ENCODE measurements at regions not wholly inside any gene's neighbourhood (a gene's known extent, or its start where the extent isn't known, plus 50 kb on each side); places are given as distances from the start of the nearest gene placed in this dataset.
A peak's percentile ranks its signal among the peaks of the same experiment; 100 is the strongest.

DNA sequence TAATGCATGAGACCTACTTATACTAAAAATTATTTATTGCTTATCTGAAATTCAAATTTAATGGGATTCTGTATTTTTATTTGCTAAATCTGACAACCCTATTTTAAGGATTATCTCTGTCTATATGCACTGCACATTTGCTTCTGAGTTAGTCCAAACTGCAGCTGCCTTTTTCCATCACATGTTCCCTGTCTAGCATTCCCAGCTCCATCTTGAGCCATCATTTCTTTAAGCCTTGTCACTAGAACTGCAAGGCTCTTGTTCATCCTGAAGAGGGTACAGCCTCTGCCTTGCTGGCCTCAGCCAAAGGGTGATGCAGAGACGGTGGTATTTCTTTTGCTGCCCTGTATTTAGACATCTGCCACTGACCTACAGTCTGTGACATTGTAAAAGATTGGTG, 125.8 kb upstream of the STT3B start:
- Mint-ChIP-seq H3K36me3 (ENCODE audit: insufficient read depth) (no peaks in the 10 kb centered on the region), H3K4me3 (no peak overlapping the region), H3K27ac (no peak overlapping the region), H3K27me3 (peaks cover 0 to 31% of the 10 kb centered on the region in 2 donors), H3K9me3 (no peaks in the 10 kb centered on the region), H3K4me1 (ENCODE audit: low read depth in 2 of 2) (peaks cover 0 to 8% of the 10 kb centered on the region in 2 donors)
- DNase-seq (no peak), ATAC-seq (replicated peaks) (no peak)

DNA sequence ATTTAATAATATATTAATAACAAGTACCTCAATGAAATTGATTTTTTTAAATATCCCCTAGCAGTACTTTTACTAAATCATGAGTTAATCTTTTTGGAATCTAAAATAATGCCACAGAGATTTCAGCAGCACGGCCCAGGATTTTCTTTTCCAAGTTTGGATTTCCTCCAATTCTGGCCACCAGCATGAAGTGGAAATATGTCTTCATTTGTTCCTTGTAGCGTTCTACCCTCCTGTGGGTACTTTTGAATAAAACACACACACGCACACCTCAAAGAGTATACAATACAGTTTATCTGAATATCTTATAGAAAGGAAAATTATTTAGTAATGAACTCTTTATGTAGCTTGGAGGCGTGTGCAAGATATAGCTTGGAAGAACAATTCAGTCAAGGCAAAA, 125.1 kb upstream of the STT3B start:
- Mint-ChIP-seq H3K4me3 (no peak overlapping the region), H3K36me3 (ENCODE audit: insufficient read depth) (no peaks in the 10 kb centered on the region), H3K27me3 (peaks cover 0 to 24% of the 10 kb centered on the region in 2 donors), H3K9me3 (no peaks in the 10 kb centered on the region), H3K27ac (no peak overlapping the region), H3K4me1 (ENCODE audit: low read depth in 2 of 2) (peaks cover 0 to 8% of the 10 kb centered on the region in 2 donors)
- DNase-seq: no peak
- no peak for ATAC-seq (replicated peaks)

DNA sequence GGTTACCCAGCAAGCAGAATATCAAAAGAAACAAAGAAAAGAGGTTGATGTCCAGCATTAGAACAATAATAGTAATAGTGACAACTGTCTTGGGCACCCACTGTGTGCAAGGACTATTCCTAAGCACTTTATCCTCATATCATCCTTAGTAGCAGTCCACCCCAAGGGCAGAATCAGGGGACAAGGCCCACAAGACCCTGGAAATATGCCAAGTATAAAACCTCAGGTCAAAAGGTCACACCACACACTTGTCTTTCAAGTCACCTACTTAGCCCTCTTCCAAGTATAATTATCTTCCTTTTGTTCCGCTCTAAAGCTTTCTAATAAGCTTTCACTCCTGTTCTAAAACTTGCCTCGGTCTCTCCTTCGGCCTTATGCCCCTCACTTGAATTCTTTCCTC, 124.0 kb upstream of the STT3B start:
- Mint-ChIP-seq H3K27ac (no peak overlapping the region), H3K4me3 (no peak overlapping the region), H3K9me3 (no peaks in the 10 kb centered on the region), H3K4me1 (ENCODE audit: low read depth in 2 of 2) (peaks cover 0 to 8% of the 10 kb centered on the region in 2 donors), H3K27me3 (peaks cover 1 to 13% of the 10 kb centered on the region in 2 donors), H3K36me3 (ENCODE audit: insufficient read depth) (no peaks in the 10 kb centered on the region)
- no peak for ATAC-seq (replicated peaks)
- no peak for DNase-seq

- Mint-ChIP-seq H3K9me3 (no peaks in the 10 kb centered on the region), H3K36me3 (ENCODE audit: insufficient read depth) (no peaks in the 10 kb centered on the region), H3K4me1 (ENCODE audit: low read depth in 2 of 2) (peaks cover 0 to 8% of the 10 kb centered on the region in 2 donors), H3K4me3 (no peak overlapping the region), H3K27me3 (peaks cover 8 to 11% of the 10 kb centered on the region in 2 donors), H3K27ac (no peak overlapping the region)
- ATAC-seq (replicated peaks) (no peak), DNase-seq (no peak)
Measured at GRCh38 chr3:31409389-31409788, 123.3 kb upstream of the STT3B start.

- H3K27me3 Mint-ChIP-seq: peaks cover 11% of the 10 kb centered on the region in 2 donors
- no peak overlapping the region for H3K27ac Mint-ChIP-seq
- no peaks in the 10 kb centered on the region for H3K9me3 Mint-ChIP-seq
- H3K36me3 Mint-ChIP-seq (ENCODE audit: insufficient read depth): no peaks in the 10 kb centered on the region
- no peak for DNase-seq
- peaks cover 0 to 8% of the 10 kb centered on the region in 2 donors for H3K4me1 Mint-ChIP-seq (ENCODE audit: low read depth in 2 of 2)
- H3K4me3 Mint-ChIP-seq: no peak overlapping the region
- ATAC-seq (replicated peaks): no peak
Measured at GRCh38 chr3:31409866-31410265, 122.9 kb upstream of the STT3B start.

GRCh38 chr3:31410411-31410810, 122.3 kb upstream of the STT3B start:
- H3K4me3 Mint-ChIP-seq: no peak overlapping the region
- H3K9me3 Mint-ChIP-seq: no peaks in the 10 kb centered on the region
- no peak for DNase-seq
- H3K4me1 Mint-ChIP-seq (ENCODE audit: low read depth in 2 of 2): peaks cover 0 to 8% of the 10 kb centered on the region in 2 donors
- no peaks in the 10 kb centered on the region for H3K36me3 Mint-ChIP-seq (ENCODE audit: insufficient read depth)
- ATAC-seq (replicated peaks): no peak
- no peak overlapping the region for H3K27ac Mint-ChIP-seq
- H3K27me3 Mint-ChIP-seq: peaks cover 11% of the 10 kb centered on the region in 2 donors

GRCh38 chr3:31412832-31413231, 119.9 kb upstream of the STT3B start:
- Mint-ChIP-seq H3K4me1 (ENCODE audit: low read depth in 2 of 2) (peaks cover 0 to 8% of the 10 kb centered on the region in 2 donors), H3K36me3 (ENCODE audit: insufficient read depth) (no peaks in the 10 kb centered on the region), H3K27me3 (peaks cover 11% of the 10 kb centered on the region in 2 donors), H3K4me3 (no peak overlapping the region), H3K9me3 (no peaks in the 10 kb centered on the region), H3K27ac (no peak overlapping the region)
- ATAC-seq (replicated peaks): no peak
- DNase-seq: no peak

DNA sequence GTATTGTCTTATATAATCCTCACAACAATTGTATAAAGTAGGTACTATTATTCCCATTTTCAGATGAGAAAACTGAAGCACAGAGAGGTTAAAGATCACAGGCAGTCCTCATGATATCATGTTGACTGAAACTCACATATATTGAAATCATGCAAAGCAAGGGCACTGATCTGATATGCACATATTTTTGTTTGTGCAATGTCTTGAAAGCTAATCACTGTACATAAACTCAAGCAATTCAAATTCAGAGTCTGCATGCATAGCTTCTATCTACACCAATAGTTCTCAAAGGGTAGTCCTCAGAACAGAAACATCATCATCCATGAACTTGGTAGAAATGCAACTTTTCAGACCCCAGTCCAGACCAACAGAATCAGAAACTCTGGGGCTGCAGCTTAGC, 119.2 kb upstream of the STT3B start:
- Mint-ChIP-seq H3K9me3 (no peaks in the 10 kb centered on the region), H3K4me1 (ENCODE audit: low read depth in 2 of 2) (peaks cover 0 to 8% of the 10 kb centered on the region in 2 donors), H3K27ac (no peak overlapping the region), H3K4me3 (no peak overlapping the region), H3K27me3 (peaks cover 11% of the 10 kb centered on the region in 2 donors), H3K36me3 (ENCODE audit: insufficient read depth) (no peaks in the 10 kb centered on the region)
- DNase-seq: no peak
- no peak for ATAC-seq (replicated peaks)

DNA sequence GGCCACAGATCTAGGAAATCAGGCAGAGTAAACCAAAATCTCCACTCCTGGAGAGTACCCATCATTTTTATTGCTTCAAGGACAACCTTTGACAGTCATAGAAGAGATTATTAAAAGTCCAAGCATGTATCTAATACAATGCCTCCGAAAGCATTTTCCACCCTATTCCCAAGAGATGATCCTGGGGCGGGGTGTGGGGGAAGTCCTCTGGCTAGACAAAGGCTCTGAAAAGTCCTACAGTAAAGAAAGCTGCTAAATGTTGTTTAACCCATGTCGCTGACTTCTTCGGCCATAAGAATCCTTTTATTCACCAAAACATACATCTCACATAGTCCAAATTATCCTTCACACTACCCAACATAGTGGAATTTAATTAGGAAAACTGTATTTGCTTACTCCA, 115.7 kb upstream of the STT3B start:
- ATAC-seq (replicated peaks): no peak
- Mint-ChIP-seq H3K27ac (no peak overlapping the region), H3K36me3 (ENCODE audit: insufficient read depth) (no peaks in the 10 kb centered on the region), H3K27me3 (peaks cover 0 to 11% of the 10 kb centered on the region in 2 donors), H3K4me1 (ENCODE audit: low read depth in 2 of 2) (peaks cover 0 to 2% of the 10 kb centered on the region in 2 donors), H3K9me3 (no peaks in the 10 kb centered on the region), H3K4me3 (no peak overlapping the region)
- DNase-seq: no peak

- ATAC-seq (replicated peaks) (no peak), DNase-seq (no peak)
- H3K9me3 Mint-ChIP-seq: no peaks in the 10 kb centered on the region
- H3K4me1 Mint-ChIP-seq (ENCODE audit: low read depth in 2 of 2): peaks cover 0 to 3% of the 10 kb centered on the region in 2 donors
- H3K27ac Mint-ChIP-seq: no peak overlapping the region
- H3K4me3 Mint-ChIP-seq: no peak overlapping the region
- H3K27me3 Mint-ChIP-seq: peaks cover 0 to 11% of the 10 kb centered on the region in 2 donors
- H3K36me3 Mint-ChIP-seq (ENCODE audit: insufficient read depth): no peaks in the 10 kb centered on the region
Measured at GRCh38 chr3:31417486-31417885, 115.2 kb upstream of the STT3B start.

DNA sequence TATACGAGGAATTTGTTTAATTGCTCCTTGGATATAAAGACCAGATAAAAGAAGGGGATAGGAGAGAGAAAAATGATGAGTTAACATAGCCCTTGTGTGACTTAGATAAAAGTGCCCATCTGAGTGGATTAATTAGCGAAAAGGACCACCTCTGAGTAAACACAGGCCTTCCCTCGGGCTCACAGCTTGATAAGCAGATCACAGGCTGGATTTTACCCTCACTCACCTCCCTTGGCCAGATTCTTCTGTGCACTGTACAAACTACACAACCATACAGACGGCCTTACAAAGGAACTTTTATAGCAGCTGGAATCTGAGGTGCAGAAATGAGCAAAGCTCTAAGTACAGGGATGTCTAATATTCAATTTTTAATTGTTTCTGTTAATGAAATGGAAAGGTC, 112.4 kb upstream of the STT3B start:
- DNase-seq (no peak), ATAC-seq (replicated peaks) (no peak)
- Mint-ChIP-seq H3K27me3 (no peaks in the 10 kb centered on the region), H3K9me3 (no peaks in the 10 kb centered on the region), H3K27ac (no peak overlapping the region), H3K4me3 (no peak overlapping the region), H3K36me3 (ENCODE audit: insufficient read depth) (no peaks in the 10 kb centered on the region), H3K4me1 (ENCODE audit: low read depth in 2 of 2) (peaks cover 0 to 4% of the 10 kb centered on the region in 2 donors)

DNA sequence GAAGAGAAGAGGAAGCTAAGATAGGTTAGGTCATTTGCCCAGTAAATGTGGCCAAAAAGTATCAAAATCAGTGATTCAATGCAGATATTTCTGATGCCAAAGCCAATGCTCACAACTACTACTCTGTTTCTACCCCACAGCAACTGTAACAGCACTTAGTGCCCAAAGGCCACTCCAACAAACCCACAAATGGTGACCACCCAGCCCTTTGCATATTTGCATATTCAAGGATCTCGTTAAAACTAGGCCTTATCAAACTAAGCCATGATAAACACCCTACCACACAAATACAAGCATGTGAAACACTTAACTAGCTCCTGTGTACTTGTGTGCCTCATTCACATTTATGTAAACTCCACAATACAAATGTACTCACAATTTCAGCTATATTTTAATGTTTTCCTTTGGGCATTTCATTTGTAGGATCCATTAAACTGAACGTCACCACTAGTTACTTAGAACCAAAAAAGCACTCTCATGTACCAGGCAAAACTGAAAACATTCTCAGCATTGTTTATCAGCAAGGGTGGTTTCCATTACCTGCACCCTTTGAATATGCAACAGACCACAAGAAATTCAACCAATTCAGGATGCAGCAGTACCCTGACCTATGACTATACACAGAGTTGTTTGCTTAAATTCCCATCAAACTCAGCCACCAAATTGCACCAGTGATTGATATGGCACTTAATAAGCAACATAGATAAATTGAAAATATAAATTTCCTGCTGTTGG, 111.2 kb upstream of the STT3B start:
- DNase-seq (no peak), ATAC-seq (replicated peaks) (peak; percentile 70)
- peaks cover 0 to 4% of the 10 kb centered on the region in 2 donors for H3K4me1 Mint-ChIP-seq (ENCODE audit: low read depth in 2 of 2)
- no peak overlapping the region for H3K4me3 Mint-ChIP-seq
- no peaks in the 10 kb centered on the region for H3K9me3 Mint-ChIP-seq
- no peaks in the 10 kb centered on the region for H3K36me3 Mint-ChIP-seq (ENCODE audit: insufficient read depth)
- no peaks in the 10 kb centered on the region for H3K27me3 Mint-ChIP-seq
- no peak overlapping the region for H3K27ac Mint-ChIP-seq

DNA sequence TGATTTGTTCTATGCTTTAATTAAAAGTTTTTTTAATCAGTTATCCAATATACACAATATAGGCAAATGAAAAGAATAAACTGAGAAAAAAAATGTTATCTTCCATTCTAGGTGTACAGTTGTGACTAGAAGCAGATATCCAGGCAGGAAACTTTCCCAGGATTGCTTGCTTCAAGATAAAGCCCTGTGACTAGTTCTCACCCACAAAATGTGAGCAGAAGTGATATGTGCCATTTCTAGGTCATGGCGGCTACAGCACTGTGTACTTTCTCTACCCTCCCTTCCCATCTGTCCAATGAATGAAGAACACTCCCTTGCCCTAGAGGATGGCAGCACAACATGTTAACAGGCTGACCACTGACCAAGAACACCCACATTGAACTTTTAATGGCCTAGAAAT, 110.5 kb upstream of the STT3B start:
- H3K4me1 Mint-ChIP-seq (ENCODE audit: low read depth in 2 of 2): peaks cover 0 to 4% of the 10 kb centered on the region in 2 donors
- no peak overlapping the region for H3K4me3 Mint-ChIP-seq
- DNase-seq (no peak), ATAC-seq (replicated peaks) (peak; percentile 36)
- H3K27me3 Mint-ChIP-seq: no peaks in the 10 kb centered on the region
- no peaks in the 10 kb centered on the region for H3K9me3 Mint-ChIP-seq
- H3K27ac Mint-ChIP-seq: no peak overlapping the region
- H3K36me3 Mint-ChIP-seq (ENCODE audit: insufficient read depth): no peaks in the 10 kb centered on the region

GRCh38 chr3:31423482-31423881, 109.2 kb upstream of the STT3B start:
- Mint-ChIP-seq H3K36me3 (ENCODE audit: insufficient read depth) (no peaks in the 10 kb centered on the region), H3K27me3 (no peaks in the 10 kb centered on the region), H3K9me3 (no peaks in the 10 kb centered on the region), H3K27ac (peak overlapping the region in 1 of 2 donors; percentile 41), H3K4me3 (no peak overlapping the region), H3K4me1 (ENCODE audit: low read depth in 2 of 2) (peaks cover 0 to 4% of the 10 kb centered on the region in 2 donors)
- DNase-seq (no peak), ATAC-seq (replicated peaks) (no peak)
